DMS114 treated with DMSO at 0.1 percent for 48 hours (cell line): ENCODE measurements at regions not wholly inside any gene's neighbourhood (a gene's known extent, or its start where the extent isn't known, plus 50 kb on each side); places are given as distances from the start of the nearest gene placed in this dataset.
"Not testable (repeated sequence)": the region's sequence is repeated elsewhere in the genome, so short reads cannot be mapped to it uniquely, and the experiment has no call there.

ENCODE experiments used
- DNase-seq: peaks from one replicate; lab custom pipeline; 2025; ENCODE audit not compliant: unreplicated experiment; lab: John Stamatoyannopoulos, UW

DNA sequence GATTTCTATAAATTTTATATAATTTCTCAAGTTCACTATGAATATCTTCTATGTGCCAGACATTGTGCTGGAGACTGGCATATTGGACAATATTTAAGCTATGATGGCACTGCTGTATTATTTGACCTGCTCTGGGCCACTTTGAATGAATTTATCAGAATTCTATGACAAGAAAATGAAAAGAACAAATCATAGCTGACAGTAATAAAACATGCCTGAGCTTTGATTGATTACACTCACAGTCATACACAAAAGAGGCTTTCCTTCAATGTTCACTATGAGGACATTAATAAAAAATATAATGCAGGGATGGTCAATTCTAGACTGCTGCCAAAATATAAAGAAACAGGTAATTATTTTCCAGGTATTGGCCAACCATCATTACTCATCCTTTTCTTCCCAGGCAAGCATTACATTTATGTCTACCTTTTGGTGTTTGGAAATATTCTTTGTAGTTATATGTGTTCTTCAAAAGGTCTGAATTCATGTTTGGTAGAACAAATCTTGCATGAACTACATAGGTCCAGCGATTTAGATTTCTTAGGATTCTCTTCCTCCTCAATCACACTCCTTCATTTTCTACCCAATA lies 81.0 kb upstream of the ALCAM start:
- no peak for DNase-seq

DNA sequence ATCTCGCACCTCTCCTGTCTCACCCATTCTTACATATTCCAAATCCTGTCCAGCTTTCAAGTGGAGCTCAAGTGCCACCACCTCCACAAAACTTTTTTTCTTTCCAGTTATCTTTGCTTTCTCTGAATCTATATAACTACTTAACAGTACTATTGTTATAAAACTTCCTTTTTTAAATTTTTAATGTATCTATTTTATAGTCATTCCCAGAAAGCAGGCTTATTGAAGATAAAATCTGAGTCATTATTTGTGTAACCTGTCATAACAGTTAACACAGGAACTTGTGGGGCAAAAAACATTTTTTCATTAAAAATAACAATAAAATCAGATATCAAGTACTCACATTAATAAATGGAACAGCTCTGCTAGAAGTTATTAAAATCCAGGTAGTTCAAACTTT lies 73.3 kb upstream of the ALCAM start:
- DNase-seq: no peak

DNA sequence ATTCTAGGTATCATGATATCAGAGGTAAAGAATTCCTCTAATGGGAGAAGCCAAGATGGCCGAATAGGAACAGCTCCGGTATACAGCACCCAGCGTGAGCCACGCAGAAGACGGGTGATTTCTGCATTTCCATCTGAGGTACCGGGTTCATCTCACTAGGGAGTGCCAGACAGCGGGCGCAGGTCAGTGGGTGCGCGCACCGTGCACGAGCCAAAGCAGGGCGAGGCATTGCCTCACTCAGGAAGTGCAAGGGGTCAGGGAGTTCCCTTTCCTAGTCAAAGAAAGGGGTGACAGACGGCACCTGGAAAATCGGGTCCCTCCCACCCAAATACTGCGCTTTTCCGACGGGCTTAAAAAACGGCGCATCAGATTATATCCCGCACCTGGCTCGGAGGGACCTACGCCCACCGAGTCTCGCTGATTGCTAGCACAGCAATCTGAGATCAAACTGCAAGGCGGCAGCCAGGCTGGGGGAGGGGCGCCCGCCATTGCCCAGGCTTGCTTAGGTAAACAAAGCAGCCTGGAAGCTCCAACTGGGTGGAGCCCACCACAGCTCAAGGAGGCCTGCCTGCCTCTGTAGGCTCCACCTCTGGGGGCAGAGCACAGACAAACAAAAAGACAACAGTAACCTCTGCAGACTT lies 70.4 kb upstream of the ALCAM start:
- DNase-seq: not testable (repeated sequence)

DNA sequence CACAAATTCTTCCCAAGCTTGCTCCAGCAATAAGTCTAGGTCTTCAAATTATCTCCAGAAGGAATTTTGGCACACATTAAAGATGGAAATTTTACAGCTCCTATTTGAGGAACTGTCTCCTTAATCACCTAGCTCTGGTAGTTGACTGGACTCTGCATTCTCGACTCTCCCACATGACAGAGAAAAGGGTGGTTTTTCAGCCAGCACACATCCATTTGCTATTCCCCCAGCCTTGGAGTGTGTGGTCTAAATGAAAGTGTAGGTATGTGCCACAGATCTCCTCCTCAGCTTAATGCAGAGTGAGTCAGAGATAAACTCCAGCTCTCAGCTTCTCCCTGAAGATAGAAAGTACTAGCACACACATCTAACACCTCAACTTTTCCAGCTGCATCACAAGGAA lies 62.2 kb upstream of the ALCAM start:
- DNase-seq: no peak

DNA sequence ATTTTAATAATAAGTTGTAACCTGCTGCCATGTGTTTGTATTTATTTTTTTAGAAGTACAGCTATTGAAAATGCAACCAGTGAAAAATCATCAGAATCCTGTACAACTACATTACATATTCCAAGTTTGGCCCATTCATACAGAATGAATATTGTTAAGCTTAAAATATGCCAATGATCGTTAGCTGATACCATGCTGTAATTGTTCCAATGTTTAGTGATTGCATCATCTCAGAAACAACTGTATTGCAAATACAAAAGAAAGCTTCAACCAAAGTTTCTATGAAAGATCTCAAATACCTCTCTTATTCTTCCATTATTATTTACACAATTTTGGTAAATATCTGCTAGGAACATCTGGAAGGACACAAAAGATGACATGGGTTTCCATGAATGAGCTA lies 51.6 kb upstream of the ALCAM start:
- DNase-seq: no peak

DNA sequence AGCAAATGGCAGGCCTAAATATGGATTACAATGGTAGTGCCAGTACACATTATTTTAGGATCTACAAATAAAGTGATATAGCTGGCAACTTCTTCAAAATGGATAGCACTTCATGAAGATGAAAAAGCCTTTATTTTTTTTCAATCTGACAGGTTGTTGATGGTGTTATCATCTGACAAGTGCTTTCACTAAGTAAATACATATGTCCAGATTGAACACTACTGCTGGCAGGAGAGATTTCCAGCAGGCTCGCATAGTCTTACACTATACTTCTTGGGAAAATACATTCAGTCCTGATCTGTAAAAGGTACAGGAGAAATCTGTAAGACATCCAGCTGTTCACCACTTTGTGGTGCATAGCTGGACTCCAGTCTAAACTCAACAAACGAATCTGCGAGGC lies 50.9 kb upstream of the ALCAM start:
- DNase-seq: no peak

DNA sequence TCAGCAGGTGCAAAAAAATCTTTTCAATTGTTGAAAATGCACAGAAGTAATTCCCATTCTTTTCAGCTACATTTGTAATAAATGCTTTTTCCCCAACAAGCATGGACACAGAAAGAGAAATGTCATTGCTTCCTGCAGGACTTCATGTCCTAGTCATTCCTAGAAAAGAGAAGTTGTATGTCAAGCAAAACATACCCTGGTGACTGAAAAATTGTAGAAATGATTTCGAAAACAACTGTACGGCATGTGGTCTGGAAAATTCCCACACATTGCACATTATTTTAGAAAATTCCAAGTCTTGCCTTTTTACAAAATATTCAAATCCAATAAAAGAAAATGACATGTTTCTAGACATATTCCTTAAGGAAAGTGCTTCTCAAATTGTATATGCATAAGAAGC lies 50.4 kb upstream of the ALCAM start:
- no peak for DNase-seq
